Neural progenitor cell (in vitro differentiated cells): ENCODE measurements at regions not wholly inside any gene's neighbourhood (a gene's known extent, or its start where the extent isn't known, plus 50 kb on each side); places are given as distances from the start of the nearest gene placed in this dataset.

Experiments used
- DNase-seq: peaks from one replicate; pipeline ENCODE4 v3.0.0-alpha.2; 2016; ENCODE audit warnings: low spot score
- H2AFZ ChIP-seq: fragments of 200-600 bp; sonication (generic); replicated peaks from 2 replicates; pipeline ENCODE4 v1.6.1; 2016; ENCODE audit warnings: antibody characterized with exemption
- H3F3A ChIP-seq: fragments of 200-600 bp; sonication (generic); 2 replicates; pipeline ENCODE4 v1.6.1; 2016; ENCODE audit warnings: antibody characterized with exemption, low read depth
- H3K27ac ChIP-seq: fragments of 200-600 bp; sonication (generic); 2 replicates; pipeline ENCODE4 v1.5.1; 2016; ENCODE audit warnings: mild to moderate bottlenecking
- H3K27me3 ChIP-seq: fragments of 200-600 bp; sonication (generic); 2 replicates; pipeline ENCODE4 v1.6.1; 2016; ENCODE audit warnings: mild to moderate bottlenecking, moderate library complexity
- H3K36me3 ChIP-seq: fragments of 200-600 bp; sonication (generic); 2 replicates; pipeline ENCODE4 v1.5.1; 2016
- H3K4me1 ChIP-seq: fragments of 200-600 bp; sonication (generic); 2 replicates; pipeline ENCODE4 v1.6.1; 2016; ENCODE audit warnings: mixed run types
- H3K4me2 ChIP-seq: fragments of 200-600 bp; sonication (generic); 2 replicates; pipeline ENCODE4 v1.6.1; 2016
- H3K4me3 ChIP-seq: fragments of 200-600 bp; sonication (generic); 2 replicates; pipeline ENCODE4 v1.5.1; 2016
- H3K79me2 ChIP-seq: fragments of 200-600 bp; sonication (generic); 2 replicates; pipeline ENCODE4 v1.6.1; 2016; ENCODE audit warnings: low read depth
- H3K9ac ChIP-seq: fragments of 200-600 bp; sonication (generic); 2 replicates; pipeline ENCODE4 v1.6.1; 2016
- H3K9me3 ChIP-seq: fragments of 200-600 bp; sonication (generic); 2 replicates; pipeline ENCODE4 v1.5.1; 2016; ENCODE audit warnings: low read depth
- H4K20me1 ChIP-seq: fragments of 200-600 bp; sonication (generic); 2 replicates; pipeline ENCODE4 v1.6.1; 2016; ENCODE audit warnings: low read depth
- H3K27ac Mint-ChIP-seq: 3 replicates; pipeline ENCODE4 v1.8.0; 2021; ENCODE audit warnings: mixed read lengths
- H3K27me3 Mint-ChIP-seq: 2 replicates; pipeline ENCODE4 v1.8.0; 2022; ENCODE audit warnings: low read depth, mild to moderate bottlenecking, inconsistent platforms, moderate library complexity, mixed read lengths; ENCODE audit not compliant: insufficient read depth
- H3K36me3 Mint-ChIP-seq: 3 replicates; pipeline ENCODE4 v1.8.0; 2021; ENCODE audit warnings: mixed read lengths
- H3K4me1 Mint-ChIP-seq: 3 replicates; pipeline ENCODE4 v1.8.0; 2021; ENCODE audit warnings: mixed read lengths
- H3K4me3 Mint-ChIP-seq: 3 replicates; pipeline ENCODE4 v1.8.0; 2021; ENCODE audit warnings: mild to moderate bottlenecking, moderate library complexity, mixed read lengths
- H3K9me3 Mint-ChIP-seq: 3 replicates; pipeline ENCODE4 v1.8.0; 2020; ENCODE audit warnings: mixed read lengths
- CTCF ChIP-seq: fragments of 200-600 bp; sonication (generic); IDR thresholded peaks from 2 replicates; pipeline ENCODE4 v1.5.1; 2017; ENCODE audit warnings: antibody characterized with exemption, mild to moderate bottlenecking
- EZH2 ChIP-seq: fragments of 200-600 bp; sonication (generic); IDR thresholded peaks from 2 replicates; pipeline ENCODE4 v1.6.1; 2017; ENCODE audit warnings: antibody characterized with exemption, mild to moderate bottlenecking, moderate library complexity
- EZH2phosphoT487 ChIP-seq: fragments of 200-600 bp; sonication (generic); IDR thresholded peaks from 2 replicates; pipeline ENCODE4 v1.6.1; 2017; ENCODE audit warnings: antibody characterized with exemption

- no peak for TF ChIP-seq EZH2
- no peak for TF ChIP-seq CTCF
- no peak for TF ChIP-seq EZH2phosphoT487
- DNase-seq = no peak
- no peaks in the 10 kb centered on the region for H3K4me1 Mint-ChIP-seq
- no peak overlapping the region for H3K4me3 ChIP-seq
- no peaks in the 10 kb centered on the region for H3K27me3 ChIP-seq
- no peak overlapping the region for H2AFZ ChIP-seq
- H3K36me3 Mint-ChIP-seq = no peaks in the 10 kb centered on the region
- no peaks in the 10 kb centered on the region for H3K36me3 ChIP-seq
- no peaks in the 10 kb centered on the region for H3K79me2 ChIP-seq
- no peaks in the 10 kb centered on the region for H3K9me3 ChIP-seq
- no peak overlapping the region for H3K4me2 ChIP-seq
- H3K27me3 Mint-ChIP-seq = no peaks in the 10 kb centered on the region
- H4K20me1 ChIP-seq = no peaks in the 10 kb centered on the region
- H3K9me3 Mint-ChIP-seq = no peaks in the 10 kb centered on the region
- H3K27ac ChIP-seq = no peak overlapping the region
- no peaks in the 10 kb centered on the region for H3F3A ChIP-seq
- H3K4me3 Mint-ChIP-seq = no peak overlapping the region
- no peak overlapping the region for H3K27ac Mint-ChIP-seq
- no peak overlapping the region for H3K9ac ChIP-seq
- H3K4me1 ChIP-seq = no peaks in the 10 kb centered on the region
Observed at GRCh38 chr20:6705926-6706548, 61.4 kb upstream of the BMP2 start.

GRCh38 chr20:6705106-6705766 lies 62.2 kb upstream of the BMP2 start:
- H3K9ac ChIP-seq = no peak overlapping the region
- H3K9me3 ChIP-seq = no peaks in the 10 kb centered on the region
- H3F3A ChIP-seq = no peaks in the 10 kb centered on the region
- no peaks in the 10 kb centered on the region for H4K20me1 ChIP-seq
- no peak overlapping the region for H3K27ac Mint-ChIP-seq
- H2AFZ ChIP-seq = no peak overlapping the region
- H3K79me2 ChIP-seq = no peaks in the 10 kb centered on the region
- H3K4me3 ChIP-seq = no peak overlapping the region
- no peak overlapping the region for H3K4me3 Mint-ChIP-seq
- H3K9me3 Mint-ChIP-seq = no peaks in the 10 kb centered on the region
- no peaks in the 10 kb centered on the region for H3K4me1 Mint-ChIP-seq
- no peak for TF ChIP-seq EZH2
- no peak for TF ChIP-seq CTCF
- TF ChIP-seq EZH2phosphoT487 = no peak
- no peaks in the 10 kb centered on the region for H3K36me3 ChIP-seq
- DNase-seq = no peak
- no peak overlapping the region for H3K27ac ChIP-seq
- no peaks in the 10 kb centered on the region for H3K27me3 Mint-ChIP-seq
- H3K36me3 Mint-ChIP-seq = no peaks in the 10 kb centered on the region
- H3K27me3 ChIP-seq = no peaks in the 10 kb centered on the region
- no peak overlapping the region for H3K4me2 ChIP-seq
- H3K4me1 ChIP-seq = no peaks in the 10 kb centered on the region

GRCh38 chr20:6704132-6704861 lies 63.2 kb upstream of the BMP2 start:
- H3K4me3 Mint-ChIP-seq = no peak overlapping the region
- Histone ChIP-seq H3K9ac (no peak overlapping the region), H3F3A (no peaks in the 10 kb centered on the region), H3K9me3 (no peaks in the 10 kb centered on the region), H3K79me2 (no peaks in the 10 kb centered on the region), H3K36me3 (no peaks in the 10 kb centered on the region), H3K4me1 (no peaks in the 10 kb centered on the region), H3K4me3 (no peak overlapping the region), H3K4me2 (no peak overlapping the region), H3K27me3 (no peaks in the 10 kb centered on the region), H3K27ac (no peak overlapping the region), H2AFZ (no peak overlapping the region), H4K20me1 (no peaks in the 10 kb centered on the region)
- DNase-seq = no peak
- no peaks in the 10 kb centered on the region for H3K27me3 Mint-ChIP-seq
- TF ChIP-seq CTCF = no peak
- TF ChIP-seq EZH2 = no peak
- TF ChIP-seq EZH2phosphoT487 = no peak
- H3K4me1 Mint-ChIP-seq = no peaks in the 10 kb centered on the region
- no peaks in the 10 kb centered on the region for H3K36me3 Mint-ChIP-seq
- H3K9me3 Mint-ChIP-seq = no peaks in the 10 kb centered on the region
- H3K27ac Mint-ChIP-seq = no peak overlapping the region
